NB4 (cell line): ENCODE measurements at regions not wholly inside any gene's neighbourhood (a gene's known extent, or its start where the extent isn't known, plus 50 kb on each side); places are given as distances from the start of the nearest gene placed in this dataset.

Source experiments
- MYC ChIP-seq: IDR thresholded peaks from 2 replicates; pipeline ENCODE4 v1.6.1; 2011; ENCODE audit warnings: low read depth, low read length
- POLR2A ChIP-seq: IDR thresholded peaks from 2 replicates; pipeline ENCODE4 v1.6.1; 2011; ENCODE audit warnings: mild to moderate bottlenecking; ENCODE audit not compliant: insufficient read length; ENCODE audit errors: extremely low read depth
- TF ChIP-seq, protein P1 (sequence below): IDR thresholded peaks from 2 replicates; pipeline ENCODE4 v1.6.1; 2011; ENCODE audit warnings: low read depth, low read length
- TF ChIP-seq, protein P2 (sequence below): IDR thresholded peaks from one replicate; pipeline ENCODE4 v1.5.1; 2012; ENCODE audit warnings: low read depth, low read length

DNA sequence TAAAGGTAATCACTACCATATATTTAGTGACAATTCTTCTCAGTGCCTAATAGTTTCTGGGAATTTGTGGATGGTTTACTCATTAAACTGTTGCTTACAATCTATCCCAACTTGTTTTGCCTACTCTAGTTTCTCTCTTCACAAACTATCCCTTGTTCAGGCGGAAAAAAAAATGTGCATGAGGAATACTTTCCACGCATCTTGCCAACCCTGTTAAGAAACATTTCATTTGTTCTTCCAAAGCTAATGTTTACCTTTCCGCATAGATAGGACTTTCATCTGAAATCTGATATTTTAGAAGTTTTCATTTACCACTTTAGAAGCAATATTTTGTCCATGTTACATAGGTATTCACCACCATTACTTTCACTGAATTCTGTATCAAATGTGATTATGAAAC, 191.9 kb downstream of the MDFIC start:
- TF ChIP-seq POLR2A (no peak), MYC (no peak)
- TF ChIP-seq, protein P1, sequence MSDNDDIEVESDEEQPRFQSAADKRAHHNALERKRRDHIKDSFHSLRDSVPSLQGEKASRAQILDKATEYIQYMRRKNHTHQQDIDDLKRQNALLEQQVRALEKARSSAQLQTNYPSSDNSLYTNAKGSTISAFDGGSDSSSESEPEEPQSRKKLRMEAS, result no peak
- TF ChIP-seq, protein P2, sequence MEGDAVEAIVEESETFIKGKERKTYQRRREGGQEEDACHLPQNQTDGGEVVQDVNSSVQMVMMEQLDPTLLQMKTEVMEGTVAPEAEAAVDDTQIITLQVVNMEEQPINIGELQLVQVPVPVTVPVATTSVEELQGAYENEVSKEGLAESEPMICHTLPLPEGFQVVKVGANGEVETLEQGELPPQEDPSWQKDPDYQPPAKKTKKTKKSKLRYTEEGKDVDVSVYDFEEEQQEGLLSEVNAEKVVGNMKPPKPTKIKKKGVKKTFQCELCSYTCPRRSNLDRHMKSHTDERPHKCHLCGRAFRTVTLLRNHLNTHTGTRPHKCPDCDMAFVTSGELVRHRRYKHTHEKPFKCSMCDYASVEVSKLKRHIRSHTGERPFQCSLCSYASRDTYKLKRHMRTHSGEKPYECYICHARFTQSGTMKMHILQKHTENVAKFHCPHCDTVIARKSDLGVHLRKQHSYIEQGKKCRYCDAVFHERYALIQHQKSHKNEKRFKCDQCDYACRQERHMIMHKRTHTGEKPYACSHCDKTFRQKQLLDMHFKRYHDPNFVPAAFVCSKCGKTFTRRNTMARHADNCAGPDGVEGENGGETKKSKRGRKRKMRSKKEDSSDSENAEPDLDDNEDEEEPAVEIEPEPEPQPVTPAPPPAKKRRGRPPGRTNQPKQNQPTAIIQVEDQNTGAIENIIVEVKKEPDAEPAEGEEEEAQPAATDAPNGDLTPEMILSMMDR, result no peak
